ENCODE measurements at regions not wholly inside any gene's neighbourhood (a gene's known extent, or its start where the extent isn't known, plus 50 kb on each side); places are given as distances from the start of the nearest gene placed in this dataset.

DNA sequence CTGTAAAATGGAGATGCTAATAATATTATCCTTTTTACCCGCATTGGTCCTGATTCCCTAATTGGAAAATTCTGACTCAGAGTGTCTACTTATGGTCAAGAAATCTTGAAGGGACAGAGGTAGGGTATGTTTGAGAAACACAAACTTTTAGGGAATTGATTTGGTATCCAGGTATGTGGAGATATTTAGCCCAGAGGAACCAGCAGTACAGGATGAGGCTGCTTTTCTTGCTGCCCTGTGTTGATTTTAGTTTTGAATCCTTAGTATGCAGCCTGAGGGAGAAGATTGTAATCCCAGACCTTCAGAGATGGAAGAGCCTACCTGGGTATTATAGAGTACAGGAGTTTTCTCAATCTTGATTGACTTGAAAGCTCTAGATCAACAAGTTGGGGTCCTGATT is 569.1 kb downstream of the PDCD6IP start:
- TF ChIP-seq, protein P1, sequence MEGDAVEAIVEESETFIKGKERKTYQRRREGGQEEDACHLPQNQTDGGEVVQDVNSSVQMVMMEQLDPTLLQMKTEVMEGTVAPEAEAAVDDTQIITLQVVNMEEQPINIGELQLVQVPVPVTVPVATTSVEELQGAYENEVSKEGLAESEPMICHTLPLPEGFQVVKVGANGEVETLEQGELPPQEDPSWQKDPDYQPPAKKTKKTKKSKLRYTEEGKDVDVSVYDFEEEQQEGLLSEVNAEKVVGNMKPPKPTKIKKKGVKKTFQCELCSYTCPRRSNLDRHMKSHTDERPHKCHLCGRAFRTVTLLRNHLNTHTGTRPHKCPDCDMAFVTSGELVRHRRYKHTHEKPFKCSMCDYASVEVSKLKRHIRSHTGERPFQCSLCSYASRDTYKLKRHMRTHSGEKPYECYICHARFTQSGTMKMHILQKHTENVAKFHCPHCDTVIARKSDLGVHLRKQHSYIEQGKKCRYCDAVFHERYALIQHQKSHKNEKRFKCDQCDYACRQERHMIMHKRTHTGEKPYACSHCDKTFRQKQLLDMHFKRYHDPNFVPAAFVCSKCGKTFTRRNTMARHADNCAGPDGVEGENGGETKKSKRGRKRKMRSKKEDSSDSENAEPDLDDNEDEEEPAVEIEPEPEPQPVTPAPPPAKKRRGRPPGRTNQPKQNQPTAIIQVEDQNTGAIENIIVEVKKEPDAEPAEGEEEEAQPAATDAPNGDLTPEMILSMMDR (IDR thresholded peaks at IDR 0.05 in 8 of 11, conservative IDR thresholded peaks at IDR 0.05 in 3 of 11), result no peak
- no peak for TF ChIP-seq POLR2A (IDR thresholded peaks at IDR 0.05)

Measured in spleen (tissue), 7 donors.